Transverse colon (tissue), 4 donors: ENCODE measurements at regions not wholly inside any gene's neighbourhood (a gene's known extent, or its start where the extent isn't known, plus 50 kb on each side); places are given as distances from the start of the nearest gene placed in this dataset.

ENCODE experiments used
- EP300 ChIP-seq: sonication (generic); formaldehyde crosslinking; IDR thresholded peaks from one replicate; pipeline ENCODE4 v1.6.1; 2017; ENCODE audit warnings: antibody characterized with exemption, low read depth
- POLR2A ChIP-seq: fragments of 450-650 bp; IDR thresholded peaks from one replicate; pipeline ENCODE4 v1.6.1; 2016; ENCODE audit warnings: antibody characterized with exemption, mild to moderate bottlenecking, moderate library complexity
- POLR2AphosphoS5 ChIP-seq, 3 donors: sonication (generic); formaldehyde crosslinking; IDR thresholded peaks; one replicate each; pipeline ENCODE4 v1.6.1; 2016; ENCODE audit warnings: antibody characterized with exemption in 3 of 3
- TF ChIP-seq, protein P1 (sequence below), 5 experiments: fragments of 200-600 bp in 3 of 5; fragments of 450-650 bp in 2 of 5; sonication (generic) in 3 of 5; IDR thresholded peaks; 1 replicate in 2 of 5; 2 replicates in 3 of 5; pipeline ENCODE4 v1.5.1; 2016 to 2017; ENCODE audit warnings: antibody characterized with exemption in 5 of 5, inconsistent platforms in 3 of 5, mild to moderate bottlenecking in 2 of 5, moderate library complexity in 1 of 5

DNA sequence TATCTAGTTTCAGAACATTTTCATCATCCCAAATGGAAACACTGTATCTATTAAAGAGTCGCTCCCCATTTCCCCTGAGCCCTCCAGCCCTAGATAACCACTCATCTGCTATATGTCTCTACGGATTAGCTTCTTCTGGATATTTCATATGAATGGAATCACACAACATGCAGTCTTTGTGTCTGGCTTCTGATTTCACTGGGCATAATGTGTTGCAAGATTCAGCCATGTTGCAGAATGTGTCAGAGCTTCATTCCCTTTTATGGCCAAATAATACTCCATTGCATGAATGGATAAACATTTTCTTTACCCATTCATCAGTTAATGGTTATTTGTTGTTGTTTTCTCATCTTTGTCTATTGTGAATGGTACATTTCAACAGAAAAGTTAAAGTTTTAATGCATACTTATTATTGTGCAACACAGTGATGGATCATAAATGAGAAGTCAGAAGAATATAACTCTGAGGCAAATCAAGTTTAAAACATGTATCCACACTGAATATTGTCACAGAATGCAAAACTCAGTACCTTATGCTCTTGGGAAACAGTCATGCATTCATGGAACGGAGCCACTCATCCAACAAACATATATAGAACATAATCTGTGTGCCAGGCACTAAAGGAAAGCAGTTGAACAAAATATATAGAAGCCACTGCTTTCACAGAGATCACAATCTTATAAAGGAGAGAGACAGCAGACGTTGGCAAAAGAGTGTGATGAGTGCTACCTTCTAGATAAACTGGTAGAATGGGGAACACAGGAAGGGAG lies 57.8 kb upstream of the MAGEA4 start:
- TF ChIP-seq POLR2AphosphoS5 (IDR thresholded peaks at IDR 0.05), result no peak
- TF ChIP-seq, protein P1, sequence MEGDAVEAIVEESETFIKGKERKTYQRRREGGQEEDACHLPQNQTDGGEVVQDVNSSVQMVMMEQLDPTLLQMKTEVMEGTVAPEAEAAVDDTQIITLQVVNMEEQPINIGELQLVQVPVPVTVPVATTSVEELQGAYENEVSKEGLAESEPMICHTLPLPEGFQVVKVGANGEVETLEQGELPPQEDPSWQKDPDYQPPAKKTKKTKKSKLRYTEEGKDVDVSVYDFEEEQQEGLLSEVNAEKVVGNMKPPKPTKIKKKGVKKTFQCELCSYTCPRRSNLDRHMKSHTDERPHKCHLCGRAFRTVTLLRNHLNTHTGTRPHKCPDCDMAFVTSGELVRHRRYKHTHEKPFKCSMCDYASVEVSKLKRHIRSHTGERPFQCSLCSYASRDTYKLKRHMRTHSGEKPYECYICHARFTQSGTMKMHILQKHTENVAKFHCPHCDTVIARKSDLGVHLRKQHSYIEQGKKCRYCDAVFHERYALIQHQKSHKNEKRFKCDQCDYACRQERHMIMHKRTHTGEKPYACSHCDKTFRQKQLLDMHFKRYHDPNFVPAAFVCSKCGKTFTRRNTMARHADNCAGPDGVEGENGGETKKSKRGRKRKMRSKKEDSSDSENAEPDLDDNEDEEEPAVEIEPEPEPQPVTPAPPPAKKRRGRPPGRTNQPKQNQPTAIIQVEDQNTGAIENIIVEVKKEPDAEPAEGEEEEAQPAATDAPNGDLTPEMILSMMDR (IDR thresholded peaks at IDR 0.05), result no peak
- no peak for TF ChIP-seq POLR2A
- TF ChIP-seq EP300, result no peak
